NCI-H187 (cell line): ENCODE measurements at regions not wholly inside any gene's neighbourhood (a gene's known extent, or its start where the extent isn't known, plus 50 kb on each side); places are given as distances from the start of the nearest gene placed in this dataset.

Source experiments
- DNase-seq, 2 experiments: peaks; one replicate each; lab custom pipeline; 2025; lab: John Stamatoyannopoulos, UW

- no peak for DNase-seq
These were observed 116.8 kb downstream of the TOMM20 start for GRCh38 chr1:235011599-235012435.

- DNase-seq, result no peak
These were observed 117.5 kb downstream of the TOMM20 start for GRCh38 chr1:235011064-235011598.

- no peak for DNase-seq
These were observed 118.9 kb downstream of the TOMM20 start for GRCh38 chr1:235009561-235010306.

- no peak for DNase-seq
These were observed 119.6 kb downstream of the TOMM20 start for GRCh38 chr1:235009074-235009473.

DNA sequence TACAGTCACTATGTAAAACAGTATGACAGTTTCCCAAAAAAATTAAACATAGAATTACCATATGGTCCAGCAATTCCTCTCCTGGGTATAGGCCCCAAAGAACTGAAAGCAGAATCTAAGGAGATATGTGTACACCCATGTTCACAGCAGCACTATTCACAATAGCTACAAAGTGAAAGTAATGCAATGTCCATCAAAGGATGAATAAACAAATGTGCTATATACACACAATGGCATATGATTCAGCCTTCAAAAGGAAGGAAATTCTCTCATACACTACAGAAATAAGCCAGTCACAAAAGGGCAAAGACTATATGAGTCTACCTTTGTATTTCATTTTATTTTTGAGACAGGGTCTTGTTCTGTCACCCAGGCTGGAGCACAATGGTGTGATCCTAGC, 120.4 kb downstream of the TOMM20 start:
- no peak for DNase-seq

- DNase-seq, result no peak
These were observed 121.8 kb downstream of the TOMM20 start for GRCh38 chr1:235006816-235007215.

- no peak for DNase-seq
These were observed 122.4 kb downstream of the TOMM20 start for GRCh38 chr1:235006132-235006721.

DNA sequence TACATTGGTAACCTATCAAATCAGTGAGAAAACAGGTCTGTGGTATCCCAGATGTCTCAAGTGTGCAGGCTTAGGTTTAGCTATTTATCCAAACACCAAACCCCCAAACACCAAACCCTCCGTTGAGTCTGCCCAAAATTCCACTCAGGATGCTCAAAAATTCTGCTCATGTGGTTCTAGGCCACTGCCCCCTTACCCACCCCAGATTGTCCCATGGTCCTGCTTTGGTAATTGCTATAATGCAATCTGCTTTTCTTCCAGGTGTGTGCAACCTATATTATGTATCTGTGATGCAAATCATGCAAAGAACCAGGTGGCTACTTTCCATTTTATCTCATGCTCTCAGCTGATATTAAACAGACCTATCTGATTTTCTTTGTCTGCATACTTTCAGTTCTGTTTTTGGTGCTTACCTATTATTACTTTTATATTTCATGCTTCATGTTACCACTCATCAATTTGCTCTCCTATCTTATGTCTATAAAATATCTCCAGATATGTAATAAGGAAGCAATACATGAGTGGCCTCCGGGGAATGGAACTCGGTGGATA, 123.7 kb downstream of the TOMM20 start:
- DNase-seq, result no peak

DNA sequence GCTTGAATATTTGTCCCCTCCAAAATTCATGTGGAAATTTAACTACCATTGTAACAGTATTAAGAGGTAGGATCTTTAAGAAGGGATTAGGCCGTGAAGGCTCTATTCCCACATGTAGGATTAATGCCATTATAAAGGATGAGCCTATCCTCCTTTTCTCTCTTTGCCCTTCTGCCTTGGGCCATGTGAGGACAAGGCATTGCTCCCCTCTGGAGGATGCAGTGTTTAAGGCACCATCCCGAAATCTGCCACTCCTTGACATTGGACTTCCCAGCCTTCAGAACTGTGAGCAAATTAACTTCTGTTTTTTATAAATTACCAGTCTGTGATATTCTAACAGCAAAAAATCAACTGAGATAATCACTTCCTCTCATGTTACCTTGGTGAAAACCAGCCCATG, 124.4 kb downstream of the TOMM20 start:
- no peak for DNase-seq

DNA sequence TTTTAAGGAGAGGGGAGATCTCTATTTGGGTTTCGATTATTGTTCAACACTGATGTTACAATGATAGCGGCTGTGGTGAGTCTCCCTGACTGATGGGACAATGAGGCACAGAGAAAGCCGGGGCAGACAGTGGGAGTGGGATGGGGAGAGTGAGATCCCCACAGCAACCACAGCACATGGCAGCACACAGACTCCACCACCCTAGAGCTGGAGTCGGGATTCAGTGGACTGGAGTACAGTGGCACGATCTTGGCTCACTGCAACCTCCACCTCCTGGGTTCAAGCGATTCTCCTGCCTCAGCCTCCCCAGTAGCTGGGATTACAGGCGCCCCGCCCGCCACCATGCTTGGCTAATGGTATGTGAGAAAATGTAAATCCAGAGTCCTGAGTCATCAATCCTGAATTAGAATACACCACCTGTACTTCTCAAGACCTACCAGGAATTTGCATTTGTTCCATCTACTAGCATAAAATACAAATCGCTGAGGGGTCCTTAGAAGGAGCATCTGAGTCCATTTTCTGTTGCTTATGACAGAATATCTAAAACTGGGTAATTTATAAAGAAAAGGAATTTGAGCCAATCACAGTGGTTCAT, 125.8 kb downstream of the TOMM20 start:
- no peak for DNase-seq

GRCh38 chr1:234999513-234999940, 129.1 kb downstream of the TOMM20 start:
- DNase-seq, result no peak

- DNase-seq, result no peak
These were observed 130.5 kb downstream of the TOMM20 start for GRCh38 chr1:234997896-234998741.

DNA sequence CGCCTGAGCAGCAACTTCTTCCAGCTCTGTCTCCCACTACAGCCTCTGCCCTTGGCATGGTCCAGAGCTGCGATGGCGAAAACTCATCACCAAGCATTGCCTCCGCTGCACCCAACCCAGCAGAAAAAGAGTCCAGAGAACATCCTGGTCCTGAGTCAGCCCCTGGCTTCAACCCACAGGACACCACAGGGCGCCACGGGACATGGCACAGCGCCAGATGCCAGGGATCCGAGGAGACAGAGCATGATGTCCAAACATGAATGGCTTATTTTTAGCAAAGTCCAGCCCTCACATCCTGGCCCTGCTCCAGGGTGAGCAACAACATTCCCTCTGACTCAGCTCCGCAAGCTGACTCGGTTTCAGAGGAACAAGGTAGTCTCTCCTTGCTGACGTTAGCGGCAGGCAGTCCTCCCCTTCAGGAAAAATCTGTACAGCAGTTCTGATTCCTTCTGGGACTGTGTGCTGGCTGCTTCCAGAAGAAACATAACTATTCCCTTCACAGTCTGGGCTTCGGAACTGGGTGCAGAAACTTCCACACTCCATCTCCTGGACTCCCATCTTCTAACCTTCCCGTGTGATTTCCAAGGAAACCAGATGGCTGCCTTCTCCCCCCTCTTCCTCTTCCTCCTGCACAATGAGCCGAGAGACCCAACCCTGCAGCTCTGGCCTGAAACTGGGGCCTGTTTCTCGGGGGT, 131.3 kb downstream of the TOMM20 start:
- DNase-seq, result no peak

DNA sequence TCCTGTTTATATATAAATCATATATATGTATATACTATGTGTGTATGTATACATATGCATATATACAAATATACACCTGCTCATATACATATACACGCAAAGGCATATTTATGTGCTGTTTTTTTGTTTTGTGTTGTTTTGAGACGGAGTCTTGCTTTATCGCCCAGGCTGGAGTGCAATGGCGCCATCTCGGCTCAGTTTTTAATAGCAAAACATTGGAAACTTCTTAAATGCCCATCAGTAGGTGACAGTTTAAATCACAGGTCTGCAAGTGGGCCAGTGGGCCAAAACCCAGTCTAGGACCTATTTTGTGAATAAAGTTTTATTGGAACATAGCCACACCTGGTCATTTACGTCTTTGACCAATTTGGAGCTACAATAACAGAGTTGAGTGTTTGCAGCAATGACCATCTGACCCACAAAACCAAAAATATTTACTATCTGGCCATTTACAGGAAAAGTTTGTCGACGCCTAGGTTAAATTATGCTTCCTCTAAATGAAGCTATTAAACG, 132.3 kb downstream of the TOMM20 start:
- no peak for DNase-seq

- DNase-seq, result no peak
These were observed 134.0 kb downstream of the TOMM20 start for GRCh38 chr1:234994436-234995295.

DNA sequence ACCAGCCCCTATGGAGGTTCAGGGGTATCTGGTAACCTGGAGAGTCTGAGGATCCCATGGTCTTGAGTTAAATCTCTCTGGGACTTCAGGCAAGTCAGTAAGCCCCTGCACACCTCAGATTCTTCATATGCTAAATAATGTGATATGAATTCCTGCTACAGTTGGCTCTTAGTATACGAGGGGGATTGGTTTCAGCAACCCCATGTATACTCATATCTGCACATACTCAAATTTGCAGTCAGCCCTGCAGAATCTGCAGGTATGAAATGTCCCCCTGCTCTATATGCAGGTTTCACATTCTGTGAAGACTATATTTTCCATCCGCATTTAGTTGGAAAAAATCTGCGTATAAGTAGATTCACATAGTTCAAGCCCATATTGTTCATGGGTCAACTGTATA, 136.6 kb downstream of the TOMM20 start:
- DNase-seq, result no peak

DNA sequence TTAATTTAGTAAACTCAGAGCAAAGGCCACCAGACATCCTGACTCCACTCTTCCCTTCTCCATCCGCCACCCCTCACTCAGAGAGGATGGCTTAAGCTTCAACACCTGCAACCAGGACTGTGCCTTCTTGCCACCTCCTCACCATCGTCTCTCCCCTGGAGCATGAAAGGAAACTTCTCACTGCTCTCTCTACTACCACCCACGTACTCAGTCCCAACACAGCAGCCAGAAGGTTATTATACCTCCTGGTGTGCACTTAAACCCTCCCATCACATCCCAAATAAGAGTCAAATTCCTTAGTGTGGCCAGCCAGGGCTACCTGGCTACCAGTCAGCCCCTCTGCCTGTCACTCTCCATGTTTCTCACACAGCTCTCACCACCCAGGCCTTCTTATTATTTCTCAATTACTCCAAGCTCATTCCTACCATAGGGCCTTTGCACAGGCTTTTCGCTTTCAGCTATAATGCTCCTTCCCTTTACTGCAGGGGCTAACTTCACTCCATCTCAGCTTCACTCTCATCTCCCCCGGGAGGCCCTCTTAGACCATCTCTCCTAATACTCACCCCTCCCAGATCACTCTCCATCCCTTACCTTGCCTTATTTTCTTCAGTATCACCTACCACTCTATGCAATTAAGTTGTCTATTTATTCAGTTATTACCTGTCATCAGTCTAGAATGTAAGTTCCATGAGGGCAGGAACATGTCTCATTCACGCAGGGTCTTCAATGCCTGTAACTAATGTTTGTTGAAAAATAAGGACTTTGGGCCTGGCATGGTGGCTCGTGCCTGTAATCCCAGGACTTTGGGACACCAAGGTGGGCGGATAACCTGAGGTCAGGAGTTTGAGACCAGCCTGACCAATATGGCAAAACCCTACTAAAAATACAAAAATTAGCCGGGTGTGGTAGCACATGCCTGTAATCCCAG, 137.5 kb downstream of the TOMM20 start:
- DNase-seq, result no peak

GRCh38 chr1:234990328-234990675, 138.3 kb downstream of the TOMM20 start:
- no peak for DNase-seq
